ENCODE measurements at regions not wholly inside any gene's neighbourhood (a gene's known extent, or its start where the extent isn't known, plus 50 kb on each side); places are given as distances from the start of the nearest gene placed in this dataset.

GRCh38 chr20:22863826-22864225, 171.3 kb upstream of the SSTR4 start:
- no peak for TF ChIP-seq TAF1 (conservative IDR thresholded peaks at IDR 0.05)
- no peak for TF ChIP-seq ZBTB33 (IDR thresholded peaks at IDR 0.05)
- no peak for TF ChIP-seq RAD21 (IDR thresholded peaks at IDR 0.05)
- no peak for TF ChIP-seq REST (IDR thresholded peaks at IDR 0.05)
- TF ChIP-seq, protein P1, sequence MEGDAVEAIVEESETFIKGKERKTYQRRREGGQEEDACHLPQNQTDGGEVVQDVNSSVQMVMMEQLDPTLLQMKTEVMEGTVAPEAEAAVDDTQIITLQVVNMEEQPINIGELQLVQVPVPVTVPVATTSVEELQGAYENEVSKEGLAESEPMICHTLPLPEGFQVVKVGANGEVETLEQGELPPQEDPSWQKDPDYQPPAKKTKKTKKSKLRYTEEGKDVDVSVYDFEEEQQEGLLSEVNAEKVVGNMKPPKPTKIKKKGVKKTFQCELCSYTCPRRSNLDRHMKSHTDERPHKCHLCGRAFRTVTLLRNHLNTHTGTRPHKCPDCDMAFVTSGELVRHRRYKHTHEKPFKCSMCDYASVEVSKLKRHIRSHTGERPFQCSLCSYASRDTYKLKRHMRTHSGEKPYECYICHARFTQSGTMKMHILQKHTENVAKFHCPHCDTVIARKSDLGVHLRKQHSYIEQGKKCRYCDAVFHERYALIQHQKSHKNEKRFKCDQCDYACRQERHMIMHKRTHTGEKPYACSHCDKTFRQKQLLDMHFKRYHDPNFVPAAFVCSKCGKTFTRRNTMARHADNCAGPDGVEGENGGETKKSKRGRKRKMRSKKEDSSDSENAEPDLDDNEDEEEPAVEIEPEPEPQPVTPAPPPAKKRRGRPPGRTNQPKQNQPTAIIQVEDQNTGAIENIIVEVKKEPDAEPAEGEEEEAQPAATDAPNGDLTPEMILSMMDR (IDR thresholded peaks at IDR 0.05; ENCODE audit: low read depth, low read length, missing input control) = no peak
- TF ChIP-seq RXRA (IDR thresholded peaks at IDR 0.05) = no peak
- TF ChIP-seq, protein P2, sequence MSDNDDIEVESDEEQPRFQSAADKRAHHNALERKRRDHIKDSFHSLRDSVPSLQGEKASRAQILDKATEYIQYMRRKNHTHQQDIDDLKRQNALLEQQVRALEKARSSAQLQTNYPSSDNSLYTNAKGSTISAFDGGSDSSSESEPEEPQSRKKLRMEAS (IDR thresholded peaks at IDR 0.05) = no peak
- TF ChIP-seq EGR1 (IDR thresholded peaks at IDR 0.05; ENCODE audit: low read depth in 2 of 2) = no peak
- no peak for TF ChIP-seq SP1 (IDR thresholded peaks at IDR 0.05)
- TF ChIP-seq JUND (IDR thresholded peaks at IDR 0.05) = no peak
- no peak for TF ChIP-seq GABPA (IDR thresholded peaks at IDR 0.05 in 1 of 2, conservative IDR thresholded peaks at IDR 0.05 in 1 of 2)
